ENCODE measurements at regions not wholly inside any gene's neighbourhood (a gene's known extent, or its start where the extent isn't known, plus 50 kb on each side); places are given as distances from the start of the nearest gene placed in this dataset.

DNA sequence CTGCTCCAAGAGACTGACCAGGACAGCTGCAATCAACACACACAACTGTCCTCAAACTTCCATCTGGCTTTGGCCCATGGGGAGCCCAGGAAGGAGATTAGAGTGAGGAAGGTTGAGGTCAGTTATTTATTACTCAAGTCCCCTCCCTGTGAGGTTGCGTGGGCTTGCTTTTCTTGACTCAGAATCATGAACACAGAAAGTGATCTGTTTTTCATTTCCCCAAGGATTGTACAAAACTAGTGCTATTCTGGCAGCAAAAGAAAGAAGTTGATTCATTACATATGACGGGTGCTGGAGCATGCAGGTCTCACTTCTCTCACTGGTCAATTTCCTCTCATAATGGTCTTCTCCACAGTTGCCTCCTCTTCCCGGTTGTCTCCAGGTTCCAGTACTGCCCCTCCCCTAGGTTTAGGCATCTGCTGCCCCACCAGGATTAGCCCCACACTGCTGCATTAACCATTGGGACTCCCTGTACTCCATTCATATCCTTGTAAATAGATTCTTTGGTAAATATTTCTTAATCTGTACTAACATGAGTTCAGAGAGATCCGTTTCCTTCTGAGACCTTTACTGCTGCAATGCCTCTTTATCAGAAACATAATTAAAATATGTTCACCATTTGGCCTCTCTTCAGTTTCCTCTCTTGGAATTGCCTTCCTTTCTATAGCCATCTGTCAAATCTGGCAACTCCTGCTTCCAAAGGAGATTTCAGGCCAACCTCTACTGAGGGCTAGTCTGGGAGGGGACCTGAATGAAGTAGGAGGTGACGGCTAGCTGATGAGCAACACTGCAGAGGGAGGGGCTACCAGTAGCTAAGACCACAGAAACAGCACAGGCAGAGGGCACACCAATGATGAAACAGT is 888.8 kb downstream of the QKI start:
- peak; percentile 43 for DNase-seq (ENCODE audit: low read depth)

DNA sequence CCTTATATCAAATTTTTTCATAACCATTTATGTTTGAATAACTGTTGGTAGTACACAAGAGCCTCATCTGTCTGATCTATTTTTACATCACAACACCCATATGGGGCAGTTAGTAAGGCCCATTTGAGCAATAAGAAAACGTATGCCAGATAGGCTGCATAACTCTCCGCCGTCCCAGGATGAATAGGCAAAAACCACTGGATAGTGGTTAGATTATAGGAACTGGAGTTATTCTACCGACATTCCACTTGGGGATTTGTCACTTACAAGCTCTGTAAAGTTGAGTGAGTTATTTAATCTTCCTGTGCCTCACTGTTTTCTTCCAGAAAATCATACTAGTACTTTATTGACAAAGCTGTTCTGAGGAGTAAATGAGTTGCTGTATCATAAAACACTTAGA is 881.9 kb downstream of the QKI start:
- peak; percentile 15 for DNase-seq (ENCODE audit: low read depth)

DNA sequence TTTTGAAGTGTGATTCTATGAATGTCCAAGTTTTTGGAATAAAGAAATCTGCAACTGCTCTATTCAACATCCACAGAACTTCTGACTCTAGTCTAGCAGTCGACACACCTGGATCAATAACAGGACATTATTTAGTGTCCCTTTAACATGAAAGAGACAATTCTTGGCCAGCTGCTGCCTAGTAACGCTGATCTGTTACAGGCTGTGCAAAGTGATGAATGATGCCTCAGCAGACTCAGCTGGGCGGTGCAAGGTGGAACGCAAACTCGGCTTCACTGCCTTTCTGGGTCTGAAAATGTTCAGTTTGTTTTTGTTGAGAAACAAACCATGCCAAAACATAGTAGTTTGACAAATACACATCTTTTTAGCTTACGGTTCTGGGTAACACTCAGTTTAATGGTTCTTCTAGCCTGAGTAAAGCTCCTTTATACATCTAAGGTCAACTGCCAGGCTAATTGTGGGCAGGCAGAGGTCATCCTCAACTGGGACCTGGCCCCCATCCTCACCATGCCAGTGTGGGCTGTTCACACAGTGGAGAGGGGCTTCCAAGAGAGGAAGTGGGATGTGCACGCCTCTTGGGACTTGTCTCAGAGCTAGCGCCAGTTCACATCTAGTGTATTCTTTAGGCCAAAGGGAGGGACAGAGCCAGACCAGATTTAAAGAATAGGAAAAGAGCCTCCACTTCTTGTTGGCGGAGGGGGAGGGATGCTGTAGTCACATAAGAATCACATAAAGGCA is 879.7 kb downstream of the QKI start:
- no peak for DNase-seq (ENCODE audit: low read depth)

DNA sequence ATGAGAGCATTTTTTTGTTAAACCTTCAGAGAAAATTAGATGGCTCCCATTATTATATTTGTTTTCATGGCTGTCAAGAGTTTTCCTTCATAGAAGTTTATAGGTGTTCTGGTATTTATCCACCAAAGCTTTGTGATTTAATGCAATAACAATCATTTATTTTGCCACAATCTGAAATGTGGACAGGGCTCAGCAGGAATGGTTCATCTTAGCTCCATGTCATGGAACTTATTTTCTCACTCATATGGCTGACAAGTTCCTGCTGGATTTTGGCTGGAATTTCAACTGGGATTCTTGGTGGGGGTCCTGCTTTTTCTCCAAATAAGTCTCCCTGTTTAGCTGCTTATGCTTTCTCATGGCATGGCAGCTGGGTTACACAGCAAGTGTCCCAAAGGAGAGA is 876.7 kb downstream of the QKI start:
- DNase-seq (ENCODE audit: low read depth): no peak

DNA sequence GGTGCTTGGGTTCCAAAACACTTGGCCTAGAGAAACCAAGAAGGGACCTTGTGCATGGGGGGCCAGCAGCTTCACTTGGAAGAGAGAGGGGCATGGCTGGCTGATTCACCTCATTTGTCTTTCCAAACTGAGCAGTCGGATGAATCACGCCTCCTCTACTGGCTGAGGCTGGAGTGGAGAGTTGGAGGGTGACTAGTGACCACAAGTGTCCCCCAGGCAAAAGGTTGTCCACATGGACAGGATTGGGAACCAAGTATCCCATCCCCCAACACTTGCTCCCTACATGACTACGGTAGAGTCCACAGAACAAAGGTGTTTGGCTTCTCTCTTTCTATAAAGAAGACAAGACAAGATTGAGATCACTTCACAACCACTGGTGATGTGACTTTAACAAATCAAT is 875.6 kb downstream of the QKI start:
- DNase-seq (ENCODE audit: low read depth): peak; percentile 60

DNA sequence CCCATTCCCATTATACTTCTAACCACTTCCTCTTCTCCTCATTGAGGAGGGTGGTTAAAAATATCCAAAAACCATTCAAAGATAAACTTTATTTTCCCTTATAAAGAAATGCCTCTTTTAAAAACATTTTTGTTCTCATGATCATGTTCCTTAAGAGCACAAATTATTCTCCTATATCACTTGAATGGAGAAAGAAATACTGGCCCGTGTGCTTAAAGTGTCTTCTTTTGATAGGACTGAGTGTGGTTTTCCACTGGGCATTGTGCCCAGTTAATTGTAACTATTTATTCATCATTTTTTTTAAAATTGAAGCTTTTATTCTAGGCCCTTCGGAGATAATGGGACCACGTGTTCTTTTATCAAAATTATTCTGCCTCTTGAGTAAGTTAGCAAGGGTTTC is 871.5 kb downstream of the QKI start:
- peak; percentile 38 for DNase-seq (ENCODE audit: low read depth)

DNA sequence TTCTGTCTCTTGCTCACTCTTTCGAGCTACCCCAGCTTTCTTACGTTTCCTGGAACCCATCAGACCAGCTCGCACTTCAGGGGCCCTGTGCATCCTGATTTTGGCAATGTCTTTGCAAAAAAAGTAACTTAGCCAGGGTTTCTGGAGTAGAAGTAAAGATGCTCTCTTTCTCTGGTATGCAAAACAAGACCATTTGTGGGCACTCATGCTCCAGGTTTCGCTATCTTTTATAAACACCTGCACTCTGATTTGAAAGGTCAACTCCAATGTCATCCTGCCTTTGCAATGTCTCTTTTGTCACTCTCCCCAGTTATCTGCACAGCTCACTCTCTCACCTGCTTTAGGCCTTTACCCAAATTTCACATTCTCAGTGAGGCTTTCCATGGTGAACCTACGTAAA is 869.1 kb downstream of the QKI start:
- DNase-seq (ENCODE audit: low read depth): no peak

DNA sequence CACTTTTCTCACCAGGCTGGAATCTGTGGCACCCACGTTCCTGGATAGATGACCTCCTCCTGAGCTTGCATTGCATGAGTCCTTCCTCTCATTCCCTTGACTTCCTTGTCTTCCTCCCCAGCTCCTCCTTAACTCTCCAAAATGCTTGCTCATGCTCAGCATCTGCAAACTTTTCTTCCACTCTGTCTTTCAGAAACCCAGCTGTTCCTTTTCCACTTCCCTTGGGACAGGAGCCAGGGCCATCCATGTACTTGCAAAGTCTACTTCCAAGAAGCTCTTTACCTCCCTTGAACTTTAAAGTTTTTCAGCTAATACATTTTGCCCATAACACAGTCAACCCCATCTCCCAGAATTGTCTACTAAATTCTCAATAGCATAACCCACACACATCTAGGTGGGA is 861.7 kb downstream of the QKI start:
- no peak for DNase-seq (ENCODE audit: low read depth)

DNA sequence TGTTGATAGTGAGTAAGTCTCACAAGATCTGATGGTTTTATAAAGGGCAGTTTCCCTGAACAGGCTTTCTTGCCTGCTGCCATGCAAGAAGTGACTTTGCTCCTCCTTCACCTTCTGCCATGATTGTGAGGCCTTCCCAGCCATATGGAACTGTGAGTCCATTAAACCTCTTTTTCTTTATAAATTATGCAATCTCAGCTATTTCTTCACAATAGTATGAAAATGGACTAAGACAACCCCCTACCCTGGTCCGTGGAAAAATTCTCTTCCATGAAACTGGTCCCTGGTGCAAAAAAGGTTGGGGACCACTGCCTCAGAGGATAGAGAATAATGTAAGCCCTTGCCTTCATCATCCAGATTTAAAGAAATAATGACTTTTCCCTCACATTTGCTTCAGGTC is 861.3 kb downstream of the QKI start:
- DNase-seq (ENCODE audit: low read depth): no peak

DNA sequence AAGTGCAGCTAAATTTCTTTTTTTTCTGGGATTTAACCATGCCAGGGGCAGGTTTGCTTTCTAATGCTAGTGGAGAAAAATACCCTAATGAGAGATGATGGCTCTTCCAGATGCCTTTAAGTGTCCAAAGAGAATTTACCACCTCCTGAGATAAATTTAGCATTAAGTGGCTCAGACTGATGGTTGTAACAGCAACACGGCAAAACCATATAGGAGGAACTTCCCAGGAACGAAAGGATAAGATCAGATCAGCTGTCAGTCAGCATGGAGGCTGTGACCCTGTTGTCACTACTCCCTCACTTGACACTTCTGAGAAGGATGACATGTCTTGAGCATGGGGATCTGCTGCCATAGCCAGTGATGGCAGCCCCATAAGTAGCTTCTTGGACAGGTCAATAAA is 860.0 kb downstream of the QKI start:
- no peak for DNase-seq (ENCODE audit: low read depth)

DNA sequence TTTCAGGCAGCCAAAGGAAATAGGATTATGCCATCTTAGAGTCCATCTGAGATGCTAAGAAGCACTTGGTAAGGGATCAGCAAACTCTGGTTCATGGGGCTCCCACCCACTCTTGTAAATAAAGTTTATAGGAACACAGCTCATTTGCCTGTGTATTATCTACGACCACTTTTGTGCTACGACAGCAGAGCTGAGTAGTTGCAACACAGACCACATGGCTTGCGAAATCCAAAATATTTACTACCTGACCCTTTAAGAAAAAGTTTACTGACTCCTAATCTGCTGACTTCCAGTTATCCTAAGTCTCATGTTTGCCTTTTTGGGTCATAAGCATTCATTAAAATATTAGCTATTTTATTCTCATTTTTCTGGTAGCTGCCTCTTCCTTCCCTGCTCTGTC is 859.0 kb downstream of the QKI start:
- DNase-seq (ENCODE audit: low read depth): no peak

DNA sequence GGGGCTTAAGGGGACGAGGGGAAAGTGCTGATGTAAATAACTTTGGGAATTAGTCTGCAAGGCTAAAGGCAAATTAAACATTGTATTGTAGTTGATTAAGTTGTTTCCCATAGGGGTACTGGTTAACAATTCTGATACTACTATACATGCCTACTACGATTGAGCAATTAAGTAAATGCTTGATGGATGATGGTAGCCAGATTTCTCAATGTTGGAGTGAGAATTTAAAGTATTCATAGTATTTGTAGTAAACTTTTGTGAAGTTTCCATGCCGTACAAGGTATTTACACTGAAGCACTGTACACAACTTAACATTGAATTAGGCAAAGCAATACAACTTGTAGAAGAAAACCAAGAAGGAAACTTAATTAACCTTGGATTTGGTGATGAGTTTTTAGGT is 852.3 kb downstream of the QKI start:
- DNase-seq (ENCODE audit: low read depth): no peak

DNA sequence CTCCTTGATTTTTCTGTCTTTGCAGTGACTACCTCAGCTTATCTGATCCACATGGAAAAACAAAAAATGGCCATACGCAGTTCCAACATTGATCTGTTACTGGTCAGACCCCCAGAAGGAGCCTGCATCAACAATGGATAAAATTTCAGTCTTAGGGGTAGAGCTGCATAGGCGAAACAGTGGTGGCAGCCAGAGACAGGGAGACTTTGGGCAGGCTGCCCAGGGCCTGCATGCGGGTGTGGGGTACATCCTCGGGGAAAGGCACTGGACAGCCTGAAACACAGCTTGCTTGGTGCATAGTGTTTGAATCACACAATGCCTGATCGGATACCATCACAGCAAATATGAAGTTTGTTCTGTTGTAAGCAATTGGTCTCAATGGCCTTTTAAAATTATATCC is 847.8 kb downstream of the QKI start:
- no peak for DNase-seq (ENCODE audit: low read depth)

DNA sequence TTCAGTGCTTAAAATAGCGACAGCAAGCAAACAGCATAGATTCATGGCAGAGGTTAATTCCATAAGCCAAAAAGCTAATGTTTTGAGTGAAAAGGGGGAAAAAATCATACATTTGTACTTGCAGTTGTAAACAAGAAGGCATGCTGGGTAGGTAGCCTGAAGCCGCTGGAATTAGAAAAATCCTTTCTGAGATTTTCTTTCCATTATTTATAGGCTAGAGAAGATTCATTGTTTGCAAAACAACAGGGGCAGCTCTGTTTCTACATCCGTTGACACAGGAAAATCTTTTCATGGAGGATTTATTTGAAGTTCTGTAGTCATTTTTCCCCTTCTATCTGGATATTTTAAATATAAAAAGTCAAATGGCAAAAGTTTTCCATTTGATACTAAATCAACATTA is 843.9 kb downstream of the QKI start:
- no peak for DNase-seq (ENCODE audit: low read depth)

DNA sequence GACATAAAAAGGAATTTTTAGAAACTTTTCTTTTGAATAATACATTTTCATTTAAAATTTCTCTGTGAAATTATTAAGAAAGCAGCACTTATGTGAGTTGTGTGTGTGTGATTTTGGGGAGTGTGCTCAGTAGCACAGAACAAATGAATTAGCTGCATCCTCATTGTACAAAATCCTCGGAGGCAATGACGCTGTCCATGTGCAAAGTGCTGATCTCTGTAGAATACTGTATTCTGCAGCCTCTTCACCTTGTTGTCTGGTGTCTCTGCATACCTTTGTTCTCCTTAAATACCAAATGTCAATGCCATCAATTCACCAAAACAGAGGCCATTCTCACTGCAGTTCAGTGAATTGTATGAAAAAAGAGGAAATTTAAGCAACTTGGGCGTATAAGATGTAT is 838.4 kb downstream of the QKI start:
- DNase-seq (ENCODE audit: low read depth): peak; percentile 8

DNA sequence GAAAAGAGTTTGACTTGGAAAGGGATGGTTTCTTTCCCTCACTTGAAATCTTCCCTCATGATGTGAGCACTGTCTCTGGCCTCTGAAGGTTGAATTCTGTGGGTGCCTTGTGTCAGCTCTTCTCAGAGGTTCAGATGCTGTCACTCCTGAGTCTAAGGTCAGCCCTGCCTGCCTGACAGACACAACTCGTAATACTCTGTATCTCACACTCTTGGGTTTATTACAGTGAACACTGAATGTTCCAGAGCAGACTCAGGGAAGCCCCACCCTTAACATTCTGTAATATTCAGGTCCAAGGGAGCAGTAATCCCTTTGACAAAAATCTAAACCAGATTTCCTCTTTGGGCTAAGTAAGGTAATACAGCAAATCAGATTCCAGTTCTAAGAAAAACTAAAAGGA is 837.8 kb downstream of the QKI start:
- DNase-seq (ENCODE audit: low read depth): no peak

DNA sequence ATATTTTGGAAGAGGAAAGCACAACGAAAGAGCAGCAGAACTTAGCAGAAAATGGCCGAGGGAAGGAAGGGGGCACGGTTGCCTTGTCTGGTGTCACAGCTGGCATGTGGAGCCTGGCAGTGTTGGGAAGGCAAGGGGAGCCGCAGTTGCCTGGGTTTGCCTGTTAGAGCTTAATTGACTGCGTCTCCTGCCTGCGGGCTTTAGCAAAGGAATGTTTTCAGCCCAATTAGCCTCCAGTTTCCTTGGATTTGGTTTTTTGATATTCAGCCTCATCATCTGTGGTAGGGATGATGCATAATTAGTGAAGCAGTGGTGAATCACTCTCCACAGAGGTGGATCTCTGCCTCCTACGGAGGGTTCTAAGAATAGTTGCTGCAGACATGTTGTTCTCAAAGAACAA is 832.6 kb downstream of the QKI start:
- peak; percentile 97 for DNase-seq (ENCODE audit: low read depth)

DNA sequence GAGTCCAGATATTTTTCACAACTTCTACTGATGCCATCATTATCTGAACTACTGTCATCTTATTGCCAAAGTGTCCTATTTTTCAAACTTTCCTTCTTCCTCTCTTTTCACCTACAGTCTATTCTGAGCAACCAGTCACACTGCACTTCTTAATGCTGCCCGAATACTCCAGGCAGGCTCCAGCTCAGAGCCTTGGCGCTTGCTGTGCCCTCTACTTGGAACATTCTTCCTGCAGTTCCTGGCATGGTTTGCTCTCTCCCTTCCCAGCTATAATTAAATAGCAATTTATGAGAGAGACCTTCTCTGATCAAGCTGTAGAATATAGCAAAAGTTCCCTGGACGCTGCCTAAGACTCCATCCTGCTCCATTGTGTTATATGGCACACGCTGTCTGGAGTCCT is 831.6 kb downstream of the QKI start:
- no peak for DNase-seq (ENCODE audit: low read depth)

DNA sequence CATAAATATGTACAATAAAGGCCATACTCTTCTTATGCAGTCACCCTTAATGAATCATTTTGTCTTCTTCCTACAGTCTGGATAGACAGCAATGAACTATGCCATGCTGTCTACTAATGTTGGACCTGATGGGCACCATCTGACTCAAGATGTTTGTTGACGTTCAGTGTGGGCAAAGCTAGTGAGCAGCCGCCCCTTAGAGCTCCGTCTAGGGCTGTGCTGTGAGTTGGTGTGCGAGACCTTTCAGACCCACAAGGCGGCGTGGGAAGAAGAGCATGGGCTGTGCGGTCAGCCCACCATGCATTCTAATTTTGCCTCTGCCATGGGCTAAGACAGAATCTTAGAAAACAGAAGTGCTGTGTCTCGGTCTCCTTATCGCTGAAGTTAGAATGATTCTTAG is 829.4 kb downstream of the QKI start:
- no peak for DNase-seq (ENCODE audit: low read depth)

DNA sequence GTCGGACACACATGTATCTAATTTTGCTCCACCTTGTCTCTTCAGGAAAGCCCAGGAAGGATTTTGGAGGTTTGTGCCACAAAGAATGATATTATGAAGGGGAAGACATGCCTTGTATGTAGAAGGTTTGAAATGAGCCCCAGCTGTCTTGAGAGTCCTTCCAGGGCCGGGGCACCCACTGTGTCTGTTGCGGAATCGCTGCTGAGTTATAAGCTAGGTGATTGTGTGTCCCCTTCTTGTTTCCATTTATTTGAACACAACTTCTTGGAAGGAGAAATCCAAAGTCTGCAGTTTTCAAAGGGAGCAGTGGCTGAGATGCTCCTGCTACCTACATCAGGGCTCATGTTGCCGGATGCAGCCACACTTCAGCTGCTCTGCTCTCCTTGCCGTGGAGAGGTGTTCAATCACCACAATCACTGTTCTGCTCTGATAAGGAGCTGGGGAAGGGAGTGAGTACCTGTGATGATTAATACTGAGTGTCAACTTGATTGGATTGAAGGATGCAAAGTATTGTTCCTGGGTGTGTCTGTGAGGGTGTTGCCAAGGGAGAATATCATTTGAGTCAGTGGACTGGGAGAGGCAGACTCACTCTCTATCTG is 828.6 kb downstream of the QKI start:
- DNase-seq (ENCODE audit: low read depth): no peak

DNA sequence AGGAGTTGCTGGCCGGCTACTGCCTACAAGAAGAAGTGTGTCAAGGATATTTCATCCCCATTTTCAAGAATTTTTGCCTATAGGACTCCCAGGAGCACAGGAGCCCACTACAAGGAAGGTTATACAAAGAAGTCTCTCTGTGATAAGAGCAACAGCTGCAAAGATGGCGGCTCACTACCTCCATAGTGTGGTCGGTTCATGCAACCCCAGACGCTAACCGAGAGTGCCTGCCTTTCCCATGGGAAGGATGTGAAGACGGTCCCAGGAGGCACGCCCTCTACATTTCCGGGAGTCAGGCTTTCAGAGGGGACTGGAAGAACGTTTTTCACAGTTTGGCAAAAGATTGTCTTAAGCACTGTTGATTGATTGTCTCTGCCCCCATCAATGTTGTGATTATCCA is 816.3 kb downstream of the QKI start:
- DNase-seq (ENCODE audit: low read depth): no peak

DNA sequence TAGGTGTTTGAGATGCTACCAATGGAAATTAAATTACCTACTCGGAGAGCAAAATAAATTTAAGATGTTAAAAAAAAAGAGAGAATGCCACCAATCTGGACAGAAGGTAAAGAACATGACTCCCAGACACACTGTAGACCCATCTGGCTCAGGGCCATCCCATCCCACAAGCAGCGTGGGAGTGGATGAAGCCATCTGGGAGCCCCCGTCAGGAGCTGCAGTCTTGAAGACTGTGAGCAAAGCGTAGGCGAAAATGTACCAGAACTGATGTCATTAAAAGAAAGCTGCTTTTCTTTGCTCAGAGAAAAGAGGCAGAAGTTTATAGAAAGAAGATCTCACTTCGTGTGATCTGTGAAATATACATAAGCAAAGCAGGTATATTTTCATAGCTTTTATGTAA is 815.7 kb downstream of the QKI start:
- DNase-seq (ENCODE audit: low read depth): no peak

DNA sequence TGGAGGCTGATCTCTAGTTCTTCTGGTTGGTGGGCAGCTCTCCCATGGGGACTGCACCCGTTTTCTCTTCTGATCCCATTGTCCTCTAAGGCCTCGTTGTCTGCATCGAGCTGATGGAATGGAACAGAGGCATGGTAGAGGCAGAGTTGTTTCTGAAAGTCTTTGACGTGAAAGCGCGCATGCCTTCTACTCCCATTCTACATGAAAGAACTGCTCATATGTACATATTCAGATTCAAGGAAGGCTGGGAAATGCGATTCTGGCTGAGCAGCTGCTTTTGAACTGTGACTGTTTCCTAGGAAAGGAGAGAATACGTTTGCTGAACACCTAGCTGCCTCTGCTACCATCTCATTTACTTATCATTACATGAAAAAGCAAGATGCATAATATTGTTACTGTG is 815.2 kb downstream of the QKI start:
- no peak for DNase-seq (ENCODE audit: low read depth)
